Neural progenitor cell (in vitro differentiated cells): ENCODE measurements at regions not wholly inside any gene's neighbourhood (a gene's known extent, or its start where the extent isn't known, plus 50 kb on each side); places are given as distances from the start of the nearest gene placed in this dataset.
"Not testable (repeated sequence)": the region's sequence is repeated elsewhere in the genome, so short reads cannot be mapped to it uniquely, and the experiment has no call there.

Experiments
- DNase-seq: peaks from one replicate; pipeline ENCODE4 v3.0.0-alpha.2; 2016; ENCODE audit warnings: low spot score
- H2AFZ ChIP-seq: fragments of 200-600 bp; sonication (generic); replicated peaks from 2 replicates; pipeline ENCODE4 v1.6.1; 2016; ENCODE audit warnings: antibody characterized with exemption
- H3F3A ChIP-seq: fragments of 200-600 bp; sonication (generic); 2 replicates; pipeline ENCODE4 v1.6.1; 2016; ENCODE audit warnings: antibody characterized with exemption, low read depth
- H3K27ac ChIP-seq: fragments of 200-600 bp; sonication (generic); 2 replicates; pipeline ENCODE4 v1.5.1; 2016; ENCODE audit warnings: mild to moderate bottlenecking
- H3K27me3 ChIP-seq: fragments of 200-600 bp; sonication (generic); 2 replicates; pipeline ENCODE4 v1.6.1; 2016; ENCODE audit warnings: mild to moderate bottlenecking, moderate library complexity
- H3K36me3 ChIP-seq: fragments of 200-600 bp; sonication (generic); 2 replicates; pipeline ENCODE4 v1.5.1; 2016
- H3K4me1 ChIP-seq: fragments of 200-600 bp; sonication (generic); 2 replicates; pipeline ENCODE4 v1.6.1; 2016; ENCODE audit warnings: mixed run types
- H3K4me2 ChIP-seq: fragments of 200-600 bp; sonication (generic); 2 replicates; pipeline ENCODE4 v1.6.1; 2016
- H3K4me3 ChIP-seq: fragments of 200-600 bp; sonication (generic); 2 replicates; pipeline ENCODE4 v1.5.1; 2016
- H3K79me2 ChIP-seq: fragments of 200-600 bp; sonication (generic); 2 replicates; pipeline ENCODE4 v1.6.1; 2016; ENCODE audit warnings: low read depth
- H3K9ac ChIP-seq: fragments of 200-600 bp; sonication (generic); 2 replicates; pipeline ENCODE4 v1.6.1; 2016
- H3K9me3 ChIP-seq: fragments of 200-600 bp; sonication (generic); 2 replicates; pipeline ENCODE4 v1.5.1; 2016; ENCODE audit warnings: low read depth
- H4K20me1 ChIP-seq: fragments of 200-600 bp; sonication (generic); 2 replicates; pipeline ENCODE4 v1.6.1; 2016; ENCODE audit warnings: low read depth
- H3K27ac Mint-ChIP-seq: 3 replicates; pipeline ENCODE4 v1.8.0; 2021; ENCODE audit warnings: mixed read lengths
- H3K27me3 Mint-ChIP-seq: 2 replicates; pipeline ENCODE4 v1.8.0; 2022; ENCODE audit warnings: low read depth, mild to moderate bottlenecking, inconsistent platforms, moderate library complexity, mixed read lengths; ENCODE audit not compliant: insufficient read depth
- H3K36me3 Mint-ChIP-seq: 3 replicates; pipeline ENCODE4 v1.8.0; 2021; ENCODE audit warnings: mixed read lengths
- H3K4me1 Mint-ChIP-seq: 3 replicates; pipeline ENCODE4 v1.8.0; 2021; ENCODE audit warnings: mixed read lengths
- H3K4me3 Mint-ChIP-seq: 3 replicates; pipeline ENCODE4 v1.8.0; 2021; ENCODE audit warnings: mild to moderate bottlenecking, moderate library complexity, mixed read lengths
- H3K9me3 Mint-ChIP-seq: 3 replicates; pipeline ENCODE4 v1.8.0; 2020; ENCODE audit warnings: mixed read lengths
- CTCF ChIP-seq: fragments of 200-600 bp; sonication (generic); IDR thresholded peaks from 2 replicates; pipeline ENCODE4 v1.5.1; 2017; ENCODE audit warnings: antibody characterized with exemption, mild to moderate bottlenecking
- EZH2 ChIP-seq: fragments of 200-600 bp; sonication (generic); IDR thresholded peaks from 2 replicates; pipeline ENCODE4 v1.6.1; 2017; ENCODE audit warnings: antibody characterized with exemption, mild to moderate bottlenecking, moderate library complexity
- EZH2phosphoT487 ChIP-seq: fragments of 200-600 bp; sonication (generic); IDR thresholded peaks from 2 replicates; pipeline ENCODE4 v1.6.1; 2017; ENCODE audit warnings: antibody characterized with exemption

GRCh38 chr12:111117017-111117416 is 196.6 kb upstream of the MYL2 start:
- H3F3A ChIP-seq = no peaks in the 10 kb centered on the region
- Mint-ChIP-seq H3K4me3 (no peak overlapping the region), H3K4me1 (peaks cover 27% of the 10 kb centered on the region), H3K9me3 (no peaks in the 10 kb centered on the region), H3K27me3 (peaks cover 7% of the 10 kb centered on the region), H3K36me3 (peaks cover 7% of the 10 kb centered on the region), H3K27ac (no peak overlapping the region)
- H3K27ac ChIP-seq = no peak overlapping the region
- no peak overlapping the region for H3K4me2 ChIP-seq
- no peaks in the 10 kb centered on the region for H3K27me3 ChIP-seq
- no peak for TF ChIP-seq EZH2
- TF ChIP-seq CTCF = no peak
- no peak for TF ChIP-seq EZH2phosphoT487
- H3K9ac ChIP-seq = no peak overlapping the region
- no peaks in the 10 kb centered on the region for H4K20me1 ChIP-seq
- no peaks in the 10 kb centered on the region for H3K9me3 ChIP-seq
- H3K4me1 ChIP-seq = peaks cover 15% of the 10 kb centered on the region
- no peak overlapping the region for H2AFZ ChIP-seq
- peaks cover 8% of the 10 kb centered on the region for H3K79me2 ChIP-seq
- no peak for DNase-seq
- H3K36me3 ChIP-seq = no peaks in the 10 kb centered on the region
- H3K4me3 ChIP-seq = no peak overlapping the region

GRCh38 chr12:111113313-111113712 is 192.9 kb upstream of the MYL2 start:
- not testable (repeated sequence) for H3K4me2 ChIP-seq, H3K4me3 Mint-ChIP-seq

GRCh38 chr12:111112311-111113098 is 192.1 kb upstream of the MYL2 start:
- Mint-ChIP-seq H3K36me3 (peaks cover 7% of the 10 kb centered on the region), H3K4me3 (no peak overlapping the region), H3K27ac (peak overlapping the region; percentile 48), H3K4me1 (peaks cover 11% of the 10 kb centered on the region), H3K27me3 (peaks cover 11% of the 10 kb centered on the region), H3K9me3 (no peaks in the 10 kb centered on the region)
- H3K4me1 ChIP-seq = no peaks in the 10 kb centered on the region
- H3K9me3 ChIP-seq = no peaks in the 10 kb centered on the region
- no peaks in the 10 kb centered on the region for H3K27me3 ChIP-seq
- H3K4me2 ChIP-seq = no peak overlapping the region
- no peak for DNase-seq
- no peak overlapping the region for H3K27ac ChIP-seq
- H4K20me1 ChIP-seq = no peaks in the 10 kb centered on the region
- peaks cover 8% of the 10 kb centered on the region for H3K79me2 ChIP-seq
- no peak overlapping the region for H2AFZ ChIP-seq
- no peaks in the 10 kb centered on the region for H3K36me3 ChIP-seq
- no peak overlapping the region for H3K9ac ChIP-seq
- H3F3A ChIP-seq = no peaks in the 10 kb centered on the region
- no peak overlapping the region for H3K4me3 ChIP-seq
- TF ChIP-seq EZH2 (no peak), CTCF (no peak), EZH2phosphoT487 (no peak)

More at GRCh38 chr12:111113313-111113712, 192.9 kb upstream of the MYL2 start:
- not testable (repeated sequence) for H3K36me3 Mint-ChIP-seq, DNase-seq, H3K9ac ChIP-seq, H3F3A ChIP-seq, H3K4me3 ChIP-seq, H2AFZ ChIP-seq, H3K4me1 ChIP-seq, H3K27me3 ChIP-seq, H3K27ac ChIP-seq, H3K9me3 Mint-ChIP-seq, H3K36me3 ChIP-seq, H3K9me3 ChIP-seq, H4K20me1 ChIP-seq, H3K79me2 ChIP-seq
- peaks cover 11% of the 10 kb centered on the region for H3K4me1 Mint-ChIP-seq
- H3K27ac Mint-ChIP-seq = peak overlapping the region; percentile 44
- H3K27me3 Mint-ChIP-seq = peaks cover 11% of the 10 kb centered on the region

GRCh38 chr12:111111681-111112080 is 191.3 kb upstream of the MYL2 start:
- Histone ChIP-seq H3K9ac (no peak overlapping the region), H3K4me1 (no peaks in the 10 kb centered on the region), H4K20me1 (no peaks in the 10 kb centered on the region), H2AFZ (no peak overlapping the region), H3K9me3 (no peaks in the 10 kb centered on the region), H3K4me2 (no peak overlapping the region), H3F3A (no peaks in the 10 kb centered on the region), H3K36me3 (no peaks in the 10 kb centered on the region), H3K27me3 (no peaks in the 10 kb centered on the region), H3K79me2 (peaks cover 8% of the 10 kb centered on the region), H3K27ac (no peak overlapping the region), H3K4me3 (no peak overlapping the region)
- Mint-ChIP-seq H3K4me1 (peaks cover 11% of the 10 kb centered on the region), H3K36me3 (peaks cover 6% of the 10 kb centered on the region), H3K4me3 (no peak overlapping the region), H3K27me3 (peaks cover 11% of the 10 kb centered on the region), H3K27ac (no peak overlapping the region), H3K9me3 (no peaks in the 10 kb centered on the region)
- DNase-seq = no peak
- no peak for TF ChIP-seq EZH2phosphoT487
- TF ChIP-seq CTCF = no peak
- TF ChIP-seq EZH2 = no peak
